Astrocyte of the spinal cord (primary cell): ENCODE measurements at regions not wholly inside any gene's neighbourhood (a gene's known extent, or its start where the extent isn't known, plus 50 kb on each side); places are given as distances from the start of the nearest gene placed in this dataset.
"Not testable (repeated sequence)": the region's sequence is repeated elsewhere in the genome, so short reads cannot be mapped to it uniquely, and the experiment has no call there.

ENCODE experiments used
- DNase-seq: peaks from one replicate; pipeline ENCODE4 v3.0.0; 2011; ENCODE audit warnings: low read depth, low spot score
- H3K4me3 ChIP-seq: 2 replicates; pipeline ENCODE4 v1.5.1; 2011; ENCODE audit warnings: low read depth, mild to moderate bottlenecking, low read length, moderate library complexity
- CTCF ChIP-seq: IDR thresholded peaks from 2 replicates; pipeline ENCODE4 v1.5.1; 2012; ENCODE audit warnings: low read depth, mild to moderate bottlenecking, low read length, inconsistent platforms
- in situ Hi-C: cut with HindIII; loops from 2 replicates; pipeline ENCODE4 v1.10.0; 2017; ENCODE audit warnings: low sequenced_read_pairs

GRCh38 chr12:85627584-85627983 is 208.6 kb downstream of the RASSF9 start:
- in situ Hi-C loops: no loop called here
- DNase-seq: peak; percentile 53
- TF ChIP-seq CTCF: no peak
- no peak overlapping the region for H3K4me3 ChIP-seq

- H3K4me3 ChIP-seq, DNase-seq, in situ Hi-C loops: not testable (repeated sequence)
Measured at GRCh38 chr12:85628562-85628961, 207.6 kb downstream of the RASSF9 start.

GRCh38 chr12:85630851-85631250 is 205.4 kb downstream of the RASSF9 start:
- in situ Hi-C loops: no loop called here
- no peak for DNase-seq

GRCh38 chr12:85632390-85632789 is 203.8 kb downstream of the RASSF9 start:
- no peak for DNase-seq

More at GRCh38 chr12:85630851-85631250, 205.4 kb downstream of the RASSF9 start:
- no peak overlapping the region for H3K4me3 ChIP-seq
- no peak for TF ChIP-seq CTCF

GRCh38 chr12:85633491-85633890 is 202.7 kb downstream of the RASSF9 start:
- DNase-seq: no peak
- no peak overlapping the region for H3K4me3 ChIP-seq

More at GRCh38 chr12:85632390-85632789, 203.8 kb downstream of the RASSF9 start:
- TF ChIP-seq CTCF: no peak
- in situ Hi-C loops: no loop called here
- no peak overlapping the region for H3K4me3 ChIP-seq

GRCh38 chr12:85639834-85640233 is 196.4 kb downstream of the RASSF9 start:
- no peak for TF ChIP-seq CTCF
- no peak for DNase-seq
- in situ Hi-C loops: no loop called here

More at GRCh38 chr12:85633491-85633890, 202.7 kb downstream of the RASSF9 start:
- no peak for TF ChIP-seq CTCF
- in situ Hi-C loops: no loop called here

GRCh38 chr12:85641796-85642195 is 194.4 kb downstream of the RASSF9 start:
- TF ChIP-seq CTCF: no peak
- no peak for DNase-seq
- no peak overlapping the region for H3K4me3 ChIP-seq
- in situ Hi-C loops: no loop called here

More at GRCh38 chr12:85639834-85640233, 196.4 kb downstream of the RASSF9 start:
- H3K4me3 ChIP-seq: no peak overlapping the region
